ENCODE measurements at regions not wholly inside any gene's neighbourhood (a gene's known extent, or its start where the extent isn't known, plus 50 kb on each side); places are given as distances from the start of the nearest gene placed in this dataset. TPM values are rescaled to one million over a fixed set of nuclear protein-coding genes. Genes with fewer than 3 reads are reported as not detected.

- H3K4me2 ChIP-seq (ENCODE audit: low read length, poor library complexity, severe bottlenecking), result no peak overlapping the region
- no peaks in the 10 kb centered on the region for H3K27me3 ChIP-seq (ENCODE audit: control insufficient read depth in 1 of 2, insufficient read depth in 1 of 2, low read length in 2 of 2)
- no peak overlapping the region for H4K91ac ChIP-seq (ENCODE audit: low read length)
- no peak overlapping the region for H2BK12ac ChIP-seq (ENCODE audit: low read length in 2 of 2)
- H2BK5ac ChIP-seq (ENCODE audit: low read depth, low read length, poor library complexity, severe bottlenecking), result no peak overlapping the region
- H2BK15ac ChIP-seq (ENCODE audit: low read depth, poor library complexity, severe bottlenecking), result no peak overlapping the region
- no peak overlapping the region for H4K8ac ChIP-seq (ENCODE audit: low read length)
- H3K4ac ChIP-seq (ENCODE audit: low read depth in 1 of 2, low read length in 2 of 2), result no peak overlapping the region
- H3K18ac ChIP-seq (ENCODE audit: low read depth in 1 of 2, low read length in 2 of 2), result no peak overlapping the region
- DNase-seq, result no peak
- H2AK5ac ChIP-seq (ENCODE audit: low read length, severe bottlenecking), result no peak overlapping the region
- no peak overlapping the region for H3K14ac ChIP-seq (ENCODE audit: low read length in 2 of 2)
- no peaks in the 10 kb centered on the region for H3K4me1 ChIP-seq (ENCODE audit: control insufficient read depth, insufficient read depth, low read depth, low read length)
- no peak overlapping the region for H2BK120ac ChIP-seq (ENCODE audit: low read depth, low read length)
- no peaks in the 10 kb centered on the region for H3K9me3 ChIP-seq (ENCODE audit: control insufficient read depth, low read length)
- no peaks in the 10 kb centered on the region for H3K79me1 ChIP-seq (replicated peaks; ENCODE audit: low read length, poor library complexity, severe bottlenecking)
- H3K4me3 ChIP-seq (ENCODE audit: insufficient read depth in 1 of 2, low read depth in 1 of 2, low read length in 2 of 2), result no peak overlapping the region
- no peak overlapping the region for H2AFZ ChIP-seq (ENCODE audit: low read depth, low read length)
- H3K9ac ChIP-seq (ENCODE audit: low read length), result no peak overlapping the region
- H3K27ac ChIP-seq (ENCODE audit: low read length, poor library complexity, severe bottlenecking), result no peak overlapping the region
- no peak overlapping the region for H3K23ac ChIP-seq (ENCODE audit: low read length in 2 of 2)
- 75% methylated on average over 4 of the region's 4 CpGs for WGBS
- no peaks in the 10 kb centered on the region for H3K36me3 ChIP-seq (ENCODE audit: control insufficient read depth in 1 of 2, insufficient read depth in 2 of 2, low read depth in 1 of 2, low read length in 2 of 2)
Observed at GRCh38 chr6:117215353-117216090, 49.8 kb upstream of the VGLL2 start.

Small RNA genes lying in the stretch of these regions (small RNA-seq; reads per million reads assigned to genes)
- not detected for gene RNA5SP214 (ENCODE audit: low read depth)
- gene RPS29P13 (ENCODE audit: low read depth), result not detected
